ENCODE measurements at regions not wholly inside any gene's neighbourhood (a gene's known extent, or its start where the extent isn't known, plus 50 kb on each side); places are given as distances from the start of the nearest gene placed in this dataset.
"Not testable (repeated sequence)": the region's sequence is repeated elsewhere in the genome, so short reads cannot be mapped to it uniquely, and the experiment has no call there.

DNA sequence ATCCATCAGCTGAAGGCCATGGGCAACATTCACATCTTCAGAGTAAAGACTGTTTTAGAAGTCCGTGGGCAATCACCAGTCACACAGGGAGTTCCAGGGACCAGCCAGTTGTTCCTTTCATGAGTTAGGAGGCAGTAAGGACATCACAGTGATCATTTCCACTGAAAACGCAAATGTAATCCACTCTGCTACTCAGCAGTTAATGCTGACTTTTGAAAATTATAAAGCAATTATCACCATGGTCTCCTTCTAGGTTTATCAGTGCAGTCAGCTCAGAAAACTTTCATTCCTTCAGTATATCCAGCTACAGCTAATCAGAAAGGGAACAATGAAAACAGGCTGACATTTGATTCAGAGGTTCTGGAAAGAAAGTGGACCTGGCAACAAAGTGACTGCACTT is 50.6 kb upstream of the HNMT start:
- TF ChIP-seq, protein P1, sequence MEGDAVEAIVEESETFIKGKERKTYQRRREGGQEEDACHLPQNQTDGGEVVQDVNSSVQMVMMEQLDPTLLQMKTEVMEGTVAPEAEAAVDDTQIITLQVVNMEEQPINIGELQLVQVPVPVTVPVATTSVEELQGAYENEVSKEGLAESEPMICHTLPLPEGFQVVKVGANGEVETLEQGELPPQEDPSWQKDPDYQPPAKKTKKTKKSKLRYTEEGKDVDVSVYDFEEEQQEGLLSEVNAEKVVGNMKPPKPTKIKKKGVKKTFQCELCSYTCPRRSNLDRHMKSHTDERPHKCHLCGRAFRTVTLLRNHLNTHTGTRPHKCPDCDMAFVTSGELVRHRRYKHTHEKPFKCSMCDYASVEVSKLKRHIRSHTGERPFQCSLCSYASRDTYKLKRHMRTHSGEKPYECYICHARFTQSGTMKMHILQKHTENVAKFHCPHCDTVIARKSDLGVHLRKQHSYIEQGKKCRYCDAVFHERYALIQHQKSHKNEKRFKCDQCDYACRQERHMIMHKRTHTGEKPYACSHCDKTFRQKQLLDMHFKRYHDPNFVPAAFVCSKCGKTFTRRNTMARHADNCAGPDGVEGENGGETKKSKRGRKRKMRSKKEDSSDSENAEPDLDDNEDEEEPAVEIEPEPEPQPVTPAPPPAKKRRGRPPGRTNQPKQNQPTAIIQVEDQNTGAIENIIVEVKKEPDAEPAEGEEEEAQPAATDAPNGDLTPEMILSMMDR (IDR thresholded peaks at IDR 0.05) = not testable (repeated sequence)
- not testable (repeated sequence) for TF ChIP-seq POLR2A, EP300 (IDR thresholded peaks at IDR 0.05)

Data from ovary (tissue), 3 donors.